IMR-90 (cell line): ENCODE measurements at regions not wholly inside any gene's neighbourhood (a gene's known extent, or its start where the extent isn't known, plus 50 kb on each side); places are given as distances from the start of the nearest gene placed in this dataset.

ENCODE experiments used
- ATAC-seq: fragments of 200-7000 bp; cut with Tn5 transposase; 2 replicates; pipeline ENCODE4 v1.9.1; 2020; ENCODE audit warnings: low read depth, mild to moderate bottlenecking, moderate library complexity
- BruUV-seq: library from RNA; stranded (reverse); fragments of 400-500 nt; replicated peaks from 2 replicates; lab custom pipeline; 2021; lab: Mats Ljungman, UMichigan
- CTCF ChIA-PET: fragments of 300-600 bp; formaldehyde crosslinking; extraction: SDS; loops from one replicate; lab custom pipeline; 2021; ENCODE audit warnings: antibody characterized with exemption; lab: Yijun Ruan, JAX
- POLR2A ChIA-PET: fragments of 300-600 bp; sonication (Branson Sonifier 250); formaldehyde crosslinking; loops from one replicate; lab custom pipeline; 2022; ENCODE audit warnings: antibody characterized with exemption; ENCODE audit not compliant: unreplicated experiment; lab: Charles Lee
- DNase-seq: peaks from one replicate; pipeline ENCODE4 v3.0.0; 2013
- H2AFZ ChIP-seq: replicated peaks from 2 replicates; pipeline ENCODE3; 2013; ENCODE audit warnings: low read length, mild to moderate bottlenecking; ENCODE audit not compliant: poor library complexity
- H2AK5ac ChIP-seq: 2 replicates; pipeline ENCODE4 v1.6.1; 2013; ENCODE audit warnings: low read depth, low read length, inconsistent platforms
- H2AK9ac ChIP-seq: replicated peaks from 2 replicates; pipeline ENCODE3; 2013; ENCODE audit warnings: mild to moderate bottlenecking, low read depth, low read length, moderate library complexity; ENCODE audit not compliant: poor library complexity
- H2BK120ac ChIP-seq: 2 replicates; pipeline ENCODE4 v1.6.1; 2013; ENCODE audit warnings: low read depth, low read length, inconsistent platforms
- H2BK15ac ChIP-seq: 3 replicates; pipeline ENCODE4 v1.6.1; 2013; ENCODE audit warnings: low read depth, low read length, inconsistent platforms
- H2BK20ac ChIP-seq: 2 replicates; pipeline ENCODE4 v1.6.1; 2013; ENCODE audit warnings: low read depth, mild to moderate bottlenecking, inconsistent platforms, low read length, moderate library complexity
- H2BK5ac ChIP-seq: 2 replicates; pipeline ENCODE4 v1.6.1; 2013; ENCODE audit warnings: mild to moderate bottlenecking, low read depth, low read length, inconsistent platforms; ENCODE audit not compliant: poor library complexity, severe bottlenecking
- H3K14ac ChIP-seq: replicated peaks from 2 replicates; pipeline ENCODE4 v1.6.1; 2013; ENCODE audit warnings: low read depth, low read length, inconsistent platforms
- H3K18ac ChIP-seq: 2 replicates; pipeline ENCODE4 v1.6.1; 2013; ENCODE audit warnings: low read depth, low read length, control low read depth
- H3K23ac ChIP-seq: 2 replicates; pipeline ENCODE4 v1.6.1; 2013; ENCODE audit warnings: low read depth, low read length, inconsistent platforms
- H3K27ac ChIP-seq: 2 replicates; pipeline ENCODE4 v1.5.1; 2013; ENCODE audit warnings: mild to moderate bottlenecking, control low read depth, low read length; ENCODE audit not compliant: insufficient read depth
- H3K27me3 ChIP-seq: 2 replicates; pipeline ENCODE4 v1.6.1; 2013; ENCODE audit warnings: low read length; ENCODE audit not compliant: control insufficient read depth, insufficient read depth
- H3K36me3 ChIP-seq: 2 replicates; pipeline ENCODE4 v1.6.1; 2013; ENCODE audit warnings: low read length, mixed read lengths; ENCODE audit not compliant: control insufficient read depth, insufficient read depth
- H3K4ac ChIP-seq: 2 replicates; pipeline ENCODE4 v1.6.1; 2013; ENCODE audit warnings: low read depth, low read length, inconsistent platforms
- H3K4me1 ChIP-seq: 2 replicates; pipeline ENCODE4 v1.6.1; 2013; ENCODE audit warnings: low read length, mixed read lengths; ENCODE audit not compliant: control insufficient read depth, insufficient read depth
- H3K4me2 ChIP-seq: 2 replicates; pipeline ENCODE4 v1.6.1; 2013; ENCODE audit warnings: low read depth, mild to moderate bottlenecking, control low read depth, low read length, moderate library complexity
- H3K4me3 ChIP-seq: 2 replicates; pipeline ENCODE4 v1.5.1; 2013; ENCODE audit warnings: low read depth, mild to moderate bottlenecking, control low read depth, low read length, moderate library complexity; ENCODE audit not compliant: insufficient read depth
- H3K56ac ChIP-seq: 2 replicates; pipeline ENCODE4 v1.6.1; 2013; ENCODE audit warnings: low read length, inconsistent platforms; ENCODE audit not compliant: insufficient read depth; ENCODE audit errors: extremely low read depth
- H3K79me1 ChIP-seq, 2 experiments: 2 replicates each; pipeline ENCODE4 v1.6.1; 2013; ENCODE audit warnings: low read length in 2 of 2, inconsistent platforms in 1 of 2, low read depth in 1 of 2
- H3K9ac ChIP-seq: 2 replicates; pipeline ENCODE4 v1.6.1; 2013; ENCODE audit warnings: low read depth, low read length, control low read depth
- H3K9me1 ChIP-seq: 2 replicates; pipeline ENCODE4 v1.6.1; 2013; ENCODE audit warnings: low read length, inconsistent platforms; ENCODE audit not compliant: insufficient read depth
- H3K9me3 ChIP-seq: 2 replicates; pipeline ENCODE4 v1.6.1; 2013; ENCODE audit warnings: low read length; ENCODE audit not compliant: control insufficient read depth, insufficient read depth
- H4K20me1 ChIP-seq: 2 replicates; pipeline ENCODE4 v1.6.1; 2013; ENCODE audit warnings: low read length, inconsistent platforms; ENCODE audit not compliant: insufficient read depth
- H4K5ac ChIP-seq: 2 replicates; pipeline ENCODE4 v1.6.1; 2013; ENCODE audit warnings: mild to moderate bottlenecking, low read depth, low read length, control low read depth
- H4K8ac ChIP-seq, 2 experiments: 2 replicates each; pipeline ENCODE4 v1.6.1; 2013; ENCODE audit warnings: low read depth in 2 of 2, low read length in 2 of 2, control low read depth in 1 of 2, inconsistent platforms in 1 of 2
- H4K91ac ChIP-seq: 2 replicates; pipeline ENCODE4 v1.6.1; 2013; ENCODE audit warnings: low read depth, low read length, inconsistent platforms; ENCODE audit not compliant: insufficient read depth
- CEBPB ChIP-seq: IDR thresholded peaks from 2 replicates; pipeline ENCODE4 v1.6.1; 2012; ENCODE audit warnings: low read depth, low read length, improper control_type of control experiment
- CHD1 ChIP-seq: IDR thresholded peaks from 2 replicates; pipeline ENCODE4 v1.6.1; 2012; ENCODE audit warnings: low read depth, low read length, improper control_type of control experiment
- CTCF ChIP-seq: conservative IDR thresholded peaks from 2 replicates; pipeline ENCODE4 v1.5.1; 2012; ENCODE audit warnings: mild to moderate bottlenecking, low read depth, low read length, improper control_type of control experiment
- FOS ChIP-seq: fragments of 150-350 bp; IDR thresholded peaks from 2 replicates; pipeline ENCODE4 v1.6.1; 2016; ENCODE audit warnings: low read depth, low read length
- MAZ ChIP-seq: IDR thresholded peaks from 2 replicates; pipeline ENCODE4 v1.6.1; 2012; ENCODE audit warnings: low read depth, mild to moderate bottlenecking, low read length, improper control_type of control experiment, moderate library complexity, borderline replicate concordance
- POLR2A ChIP-seq: IDR thresholded peaks from 2 replicates; pipeline ENCODE4 v1.6.1; 2012; ENCODE audit warnings: mild to moderate bottlenecking, low read depth, low read length
- RCOR1 ChIP-seq: IDR thresholded peaks from 2 replicates; pipeline ENCODE4 v1.6.1; 2012; ENCODE audit warnings: mild to moderate bottlenecking, low read length, improper control_type of control experiment; ENCODE audit not compliant: insufficient replicate concordance
- RFX5 ChIP-seq: IDR thresholded peaks from 2 replicates; pipeline ENCODE4 v1.8.0; 2012; ENCODE audit warnings: low read depth, mild to moderate bottlenecking, low read length, moderate library complexity
- SMC3 ChIP-seq: fragments of 150-350 bp; IDR thresholded peaks from 2 replicates; pipeline ENCODE4 v1.6.1; 2016; ENCODE audit warnings: low read depth, mild to moderate bottlenecking, antibody characterized with exemption, low read length, moderate library complexity
- WGBS, 2 experiments: methylation state at CpG; one replicate each; pipeline versions ENCODE4 v1.1.5 to v1.1.7; 2013; ENCODE audit warnings: missing lambda C conversion rate in 2 of 2; ENCODE audit not compliant: insufficient read length in 1 of 2; ENCODE audit errors: extremely low coverage in 2 of 2; 5-methylcytosine and 5-hydroxymethylcytosine counted together
- dilution Hi-C: fragments of 300-500 bp; cut with HindIII; formaldehyde crosslinking; loops from one replicate; pipeline ENCODE4 v1.14.3; 2018; ENCODE audit warnings: low sequenced_read_pairs; ENCODE audit not compliant: unreplicated experiment
- in situ Hi-C: fragments of 300-500 bp; cut with MboI; formaldehyde crosslinking; loops from 3 replicates; pipeline ENCODE4 v1.14.3; 2019; ENCODE audit warnings: low sequenced_read_pairs, inconsistent platforms, mixed read lengths
- intact Hi-C: fragments of 100-400 bp; cut with micrococcal nuclease; formaldehyde crosslinking; loops from 2 replicates; pipeline ENCODE4 v1.10.0; 2022
- TF ChIP-seq, protein P1 (sequence below): fragments of 150-350 bp; IDR thresholded peaks from 2 replicates; pipeline ENCODE4 v1.6.1; 2017; ENCODE audit warnings: mild to moderate bottlenecking, antibody characterized with exemption, low read length, low read depth

DNA sequence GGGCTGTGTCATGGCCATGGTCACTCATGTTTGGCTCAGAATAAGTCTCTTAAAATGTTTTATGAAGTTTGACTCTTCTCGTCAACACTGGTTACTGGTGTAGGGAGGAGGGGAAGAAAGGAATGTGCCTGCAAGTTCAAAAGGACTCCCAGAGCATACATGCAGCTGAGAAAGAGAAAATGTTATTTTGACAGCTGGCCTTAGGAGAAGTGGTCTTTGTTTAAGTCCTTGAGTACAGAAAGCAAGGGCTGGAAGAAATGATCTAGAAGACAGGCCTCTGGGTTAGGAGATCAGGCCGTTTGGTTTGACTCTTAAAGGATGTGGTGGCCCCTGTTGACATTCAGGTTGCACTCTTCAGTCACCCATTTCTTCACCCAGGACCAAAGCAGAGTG is 245.5 kb downstream of the REEP3 start:
- no peaks in the 10 kb centered on the region for H3K9me1 ChIP-seq
- CTCF ChIA-PET: interaction anchor here (0.6 to 1.6 kb wide), 2 partner anchors 35 to 46 kb away, joined by 3 to 6 read pairs; no protein-coding TSS in a partner anchor
- H3K14ac ChIP-seq: no peak overlapping the region
- no peak overlapping the region for H2AK9ac ChIP-seq
- H3K4ac ChIP-seq: no peak overlapping the region
- H3K36me3 ChIP-seq: no peaks in the 10 kb centered on the region
- H2AK5ac ChIP-seq: no peak overlapping the region
- no peak overlapping the region for H2AFZ ChIP-seq
- no peak overlapping the region for H3K27ac ChIP-seq
- intact Hi-C loops (loop anchor here (1.0 kb wide), 1 partner anchor 498 kb away; no protein-coding TSS in a partner anchor), dilution Hi-C loops (no loop called here), in situ Hi-C loops (no loop called here)
- ATAC-seq: peak; percentile 76
- H3K4me2 ChIP-seq: no peak overlapping the region
- H3K4me1 ChIP-seq: peaks cover 4% of the 10 kb centered on the region; the same call in 1 of the 2 replicates
- no peak overlapping the region for H3K9ac ChIP-seq
- WGBS, 2 experiments: no CpG with 5 or more reads among the region's 2 CpGs
- H3K9me3 ChIP-seq: no peaks in the 10 kb centered on the region
- H4K8ac ChIP-seq: no peak overlapping the region
- no peak overlapping the region for H2BK5ac ChIP-seq
- H3K18ac ChIP-seq: no peak overlapping the region
- H4K5ac ChIP-seq: no peak overlapping the region
- no peaks in the 10 kb centered on the region for H3K79me1 ChIP-seq
- no peak overlapping the region for H3K56ac ChIP-seq
- peaks cover 9% of the 10 kb centered on the region for H3K27me3 ChIP-seq
- POLR2A ChIA-PET: no interaction called here
- no peak overlapping the region for H2BK15ac ChIP-seq
- H2BK20ac ChIP-seq: no peak overlapping the region
- TF ChIP-seq RCOR1 (no peak), RFX5 (no peak), MAZ (no peak), SMC3 (no peak), FOS (no peak), POLR2A (no peak), CTCF (no peak), CEBPB (no peak), CHD1 (no peak)
- TF ChIP-seq, protein P1, sequence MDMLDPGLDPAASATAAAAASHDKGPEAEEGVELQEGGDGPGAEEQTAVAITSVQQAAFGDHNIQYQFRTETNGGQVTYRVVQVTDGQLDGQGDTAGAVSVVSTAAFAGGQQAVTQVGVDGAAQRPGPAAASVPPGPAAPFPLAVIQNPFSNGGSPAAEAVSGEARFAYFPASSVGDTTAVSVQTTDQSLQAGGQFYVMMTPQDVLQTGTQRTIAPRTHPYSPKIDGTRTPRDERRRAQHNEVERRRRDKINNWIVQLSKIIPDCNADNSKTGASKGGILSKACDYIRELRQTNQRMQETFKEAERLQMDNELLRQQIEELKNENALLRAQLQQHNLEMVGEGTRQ: no peak
- H4K91ac ChIP-seq: no peak overlapping the region
- no peak overlapping the region for H3K4me3 ChIP-seq
- H3K23ac ChIP-seq: no peak overlapping the region; the same call in 1 of the 2 replicates
- H4K20me1 ChIP-seq: no peaks in the 10 kb centered on the region
- H2BK120ac ChIP-seq: no peak overlapping the region
- DNase-seq: peak; percentile 22
- no TSS peak for BruUV-seq
